IPS DF 6.9 (cell line): ENCODE measurements at regions not wholly inside any gene's neighbourhood (a gene's known extent, or its start where the extent isn't known, plus 50 kb on each side); places are given as distances from the start of the nearest gene placed in this dataset.
A peak's percentile ranks its signal among the peaks of the same experiment; 100 is the strongest.
"Not testable (repeated sequence)": the region's sequence is repeated elsewhere in the genome, so short reads cannot be mapped to it uniquely, and the experiment has no call there.

Source experiments
- DNase-seq: peaks from one replicate; pipeline ENCODE4 v3.0.0-alpha.2; 2013; ENCODE audit warnings: low read depth, low spot score
- H3K27ac ChIP-seq: one replicate; pipeline ENCODE4 v1.5.1; 2013; ENCODE audit warnings: low read length, control low read depth
- H3K27me3 ChIP-seq: 2 replicates; pipeline ENCODE4 v1.6.1; 2013; ENCODE audit warnings: mild to moderate bottlenecking, low read length; ENCODE audit not compliant: control insufficient read depth, insufficient read depth
- H3K36me3 ChIP-seq: 2 replicates; pipeline ENCODE4 v1.6.1; 2013; ENCODE audit warnings: low read length; ENCODE audit not compliant: control insufficient read depth, insufficient read depth
- H3K4me1 ChIP-seq: 2 replicates; pipeline ENCODE4 v1.6.1; 2013; ENCODE audit warnings: low read length; ENCODE audit not compliant: control insufficient read depth, insufficient read depth
- H3K4me3 ChIP-seq: 2 replicates; pipeline ENCODE4 v1.5.1; 2013; ENCODE audit warnings: mild to moderate bottlenecking, low read length
- H3K9me3 ChIP-seq: 2 replicates; pipeline ENCODE4 v1.6.1; 2013; ENCODE audit warnings: low read length, inconsistent platforms; ENCODE audit not compliant: control insufficient read depth, insufficient read depth
- WGBS: extraction: QIAGEN DNeasy Blood & Tissue Kit; methylation state at CpG from one replicate; pipeline ENCODE4 v1.1.7; 2013; ENCODE audit warnings: mixed read lengths, missing lambda C conversion rate; ENCODE audit not compliant: insufficient read length, insufficient coverage; 5-methylcytosine and 5-hydroxymethylcytosine counted together

DNA sequence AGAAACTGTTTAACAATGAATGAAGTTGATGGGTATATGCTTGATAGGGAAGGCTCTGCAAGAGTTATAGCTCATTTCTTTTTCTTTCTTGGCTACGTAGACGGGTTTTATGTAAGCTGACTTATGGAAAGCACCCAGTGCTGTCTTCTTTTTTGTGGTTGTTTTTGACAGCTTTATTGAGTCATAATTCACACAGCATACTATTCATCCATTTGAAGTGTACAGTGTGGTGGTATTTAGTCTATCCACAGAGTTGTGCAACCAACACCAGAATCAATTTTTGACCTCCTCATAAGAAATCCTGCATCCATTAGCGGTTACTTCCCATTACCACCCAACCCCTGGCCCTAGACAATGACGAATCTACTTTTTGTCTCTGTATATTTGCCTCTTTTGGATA lies 240.6 kb upstream of the KIAA1217 start:
- no CpG with 5 or more reads among the region's 4 CpGs for WGBS
- no peaks in the 10 kb centered on the region for H3K36me3 ChIP-seq
- no peaks in the 10 kb centered on the region for H3K27me3 ChIP-seq
- DNase-seq = no peak
- no peak overlapping the region for H3K4me3 ChIP-seq
- no peaks in the 10 kb centered on the region for H3K9me3 ChIP-seq
- no peak overlapping the region for H3K27ac ChIP-seq
- H3K4me1 ChIP-seq = 0 out of 2 replicates have a peak, but pooled peaks cover 1% of the 10 kb centered on the region

DNA sequence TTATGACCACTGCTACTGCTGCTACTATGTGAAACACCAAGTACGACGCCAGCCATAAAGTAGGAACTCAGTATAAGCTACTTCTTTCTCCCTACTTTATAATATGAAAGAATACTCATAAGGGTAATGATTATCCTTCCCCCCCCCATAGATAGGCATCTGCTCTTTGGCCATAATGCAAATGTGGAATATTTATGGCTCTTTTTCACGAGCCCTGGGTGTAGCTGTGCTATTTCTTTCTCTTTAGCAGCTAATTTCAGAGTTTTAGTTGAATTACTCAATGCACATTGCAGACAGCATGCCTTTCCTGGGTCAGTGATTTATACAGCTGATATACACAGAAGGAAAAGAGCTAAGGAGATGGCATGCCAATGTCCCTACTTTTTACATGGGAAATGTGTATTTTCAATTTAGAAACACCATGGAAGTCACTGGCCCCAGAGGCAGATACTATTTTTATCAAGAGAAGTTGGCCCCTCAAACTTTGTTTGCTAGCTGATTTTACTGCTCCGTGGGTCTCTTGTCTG lies 234.1 kb upstream of the KIAA1217 start:
- DNase-seq = no peak
- Histone ChIP-seq H3K36me3 (no peaks in the 10 kb centered on the region), H3K27ac (no peak overlapping the region), H3K9me3 (no peaks in the 10 kb centered on the region), H3K4me1 (0 out of 2 replicates have a peak, but pooled peaks cover 1% of the 10 kb centered on the region), H3K4me3 (no peak overlapping the region), H3K27me3 (no peaks in the 10 kb centered on the region)
- WGBS = no CpG with 5 or more reads among the region's 4 CpGs

DNA sequence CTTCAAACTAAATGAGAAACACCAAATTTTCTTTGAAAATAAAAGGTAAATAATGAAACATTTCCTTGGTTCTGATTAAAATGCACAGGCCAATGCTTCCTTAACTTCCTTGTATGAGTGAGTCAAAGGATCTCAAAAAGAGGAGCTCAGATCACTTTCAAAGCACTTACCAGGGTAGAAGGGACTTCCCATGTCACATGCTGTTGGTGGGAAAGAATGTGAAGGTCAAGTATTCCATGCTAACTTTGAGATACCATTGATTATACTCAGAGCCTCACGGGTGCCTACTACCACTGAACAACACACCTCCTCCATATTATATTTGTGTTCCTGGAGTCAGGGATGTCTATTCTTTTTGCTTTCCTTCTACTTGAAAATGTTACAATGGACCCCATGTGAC lies 233.5 kb upstream of the KIAA1217 start:
- H3K4me3 ChIP-seq = no peak overlapping the region
- no peaks in the 10 kb centered on the region for H3K9me3 ChIP-seq
- no CpG with 5 or more reads among the region's 1 CpG for WGBS
- H3K4me1 ChIP-seq = 0 out of 2 replicates have a peak, but pooled peaks cover 1% of the 10 kb centered on the region
- no peaks in the 10 kb centered on the region for H3K27me3 ChIP-seq
- DNase-seq = no peak
- H3K27ac ChIP-seq = no peak overlapping the region
- H3K36me3 ChIP-seq = no peaks in the 10 kb centered on the region

DNA sequence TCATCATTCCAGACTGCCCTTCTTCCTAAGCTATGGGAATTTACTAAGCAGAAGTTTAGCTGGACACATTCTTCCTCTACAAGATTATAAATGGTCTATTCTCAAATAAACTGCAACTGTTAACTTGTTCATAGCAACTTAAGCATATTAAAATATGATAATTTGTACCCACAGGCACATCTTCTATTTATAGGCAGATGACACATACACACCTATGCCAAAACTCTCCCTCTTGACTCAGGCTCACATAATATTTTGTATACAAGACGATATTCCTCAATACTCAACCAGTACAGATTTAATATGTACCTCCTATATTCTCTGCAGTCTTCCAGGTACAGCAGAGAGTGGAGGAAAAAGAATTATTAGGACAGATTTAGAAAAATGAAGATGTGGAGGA lies 232.7 kb upstream of the KIAA1217 start:
- Histone ChIP-seq H3K27me3 (no peaks in the 10 kb centered on the region), H3K4me1 (no peaks in the 10 kb centered on the region), H3K9me3 (no peaks in the 10 kb centered on the region), H3K27ac (no peak overlapping the region), H3K36me3 (no peaks in the 10 kb centered on the region), H3K4me3 (no peak overlapping the region)
- WGBS = no CpG with 5 or more reads among the region's 1 CpG
- DNase-seq = no peak

DNA sequence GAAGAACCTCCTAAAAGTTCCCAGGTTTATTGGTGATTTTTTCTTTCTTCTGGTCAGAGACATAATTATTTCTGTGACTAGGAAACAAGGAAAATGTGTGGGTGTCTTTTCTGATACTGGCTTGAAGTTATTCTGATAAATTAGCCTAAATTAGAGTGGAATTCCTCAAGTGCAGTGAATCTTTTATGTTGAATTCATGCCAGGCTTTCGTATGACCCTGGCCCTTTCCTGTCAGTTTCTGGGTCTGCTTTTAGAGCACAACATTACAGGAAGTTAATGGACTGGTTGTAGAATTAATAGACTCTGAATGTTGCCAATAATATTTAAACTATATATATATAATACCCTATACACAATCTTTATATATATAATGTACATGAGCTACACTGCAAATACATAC lies 230.6 kb upstream of the KIAA1217 start:
- Histone ChIP-seq H3K27ac (no peak overlapping the region), H3K27me3 (no peaks in the 10 kb centered on the region), H3K36me3 (no peaks in the 10 kb centered on the region), H3K4me3 (no peak overlapping the region), H3K4me1 (no peaks in the 10 kb centered on the region; the same call in 1 of the 2 replicates), H3K9me3 (no peaks in the 10 kb centered on the region)
- no peak for DNase-seq
- WGBS = no CpG with 5 or more reads among the region's 1 CpG

DNA sequence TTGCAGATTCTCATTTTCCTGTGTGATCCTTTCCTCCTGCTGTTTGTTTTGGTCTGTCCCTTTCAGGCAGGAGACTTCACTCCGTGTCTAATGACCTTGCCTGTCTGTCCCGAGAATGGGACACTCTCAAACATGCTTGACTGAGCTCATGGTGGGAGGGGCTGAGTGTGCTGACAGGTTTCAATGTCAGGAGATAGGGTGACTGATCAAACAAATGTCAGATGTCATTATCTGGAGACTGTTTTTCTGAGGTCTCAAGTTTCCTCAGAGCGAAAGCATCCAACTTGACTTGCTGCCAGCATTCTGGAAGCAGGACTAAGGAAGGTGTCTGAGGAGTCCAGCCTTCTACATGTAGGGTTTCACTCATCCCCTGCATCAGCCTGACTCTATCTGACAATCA lies 228.8 kb upstream of the KIAA1217 start:
- WGBS = no CpG with 5 or more reads among the region's 3 CpGs
- no peak for DNase-seq
- no peaks in the 10 kb centered on the region for H3K27me3 ChIP-seq
- no peak overlapping the region for H3K27ac ChIP-seq
- no peak overlapping the region for H3K4me3 ChIP-seq
- H3K36me3 ChIP-seq = no peaks in the 10 kb centered on the region
- H3K9me3 ChIP-seq = no peaks in the 10 kb centered on the region
- no peaks in the 10 kb centered on the region; the same call in 1 of the 2 replicates for H3K4me1 ChIP-seq

DNA sequence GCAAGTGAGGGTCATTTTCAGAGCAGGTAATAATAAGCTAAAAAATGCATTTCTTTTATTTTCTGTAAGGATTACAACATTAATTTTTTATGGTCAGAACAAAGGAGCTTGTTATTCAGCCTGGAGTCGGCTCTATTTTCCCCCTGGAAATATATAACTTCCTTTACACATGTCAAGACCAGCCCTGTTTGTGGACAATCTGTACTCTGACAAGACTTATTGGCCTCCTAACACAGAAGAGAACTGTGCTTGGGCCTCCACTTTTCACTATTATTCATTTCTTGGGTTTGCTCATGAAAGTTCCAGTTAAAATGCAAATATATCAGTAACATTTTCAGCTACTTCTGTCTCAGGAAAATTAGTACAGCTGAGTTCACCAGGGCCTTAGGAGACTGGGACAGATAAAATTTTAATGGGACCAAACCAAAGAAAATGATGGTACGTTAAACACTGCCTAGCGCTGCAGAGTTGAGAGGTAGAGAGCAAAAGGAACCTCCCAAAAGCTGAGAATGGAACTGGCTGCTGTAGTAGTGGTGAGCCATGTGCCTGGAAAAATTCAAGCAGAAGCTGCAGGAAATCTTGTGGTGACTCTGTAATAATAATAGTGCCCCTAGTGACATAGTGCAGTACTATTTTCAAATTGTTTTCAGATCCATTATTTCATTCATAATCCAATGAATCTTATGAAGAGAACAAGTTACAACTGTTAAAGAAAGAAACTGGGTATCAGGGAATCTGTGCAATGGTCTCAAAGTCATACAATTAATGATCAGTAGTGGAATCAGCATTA lies 227.2 kb upstream of the KIAA1217 start:
- H3K9me3 ChIP-seq = no peaks in the 10 kb centered on the region
- no peaks in the 10 kb centered on the region for H3K36me3 ChIP-seq
- WGBS = no CpG with 5 or more reads among the region's 3 CpGs
- H3K27me3 ChIP-seq = no peaks in the 10 kb centered on the region
- no peak overlapping the region for H3K4me3 ChIP-seq
- no peak overlapping the region for H3K27ac ChIP-seq
- no peaks in the 10 kb centered on the region; the same call in 1 of the 2 replicates for H3K4me1 ChIP-seq
- DNase-seq = no peak

GRCh38 chr10:23984405-23984804 lies 224.5 kb upstream of the KIAA1217 start:
- H3K36me3 ChIP-seq, H3K4me1 ChIP-seq, H3K9me3 ChIP-seq, H3K4me3 ChIP-seq, H3K27ac ChIP-seq, DNase-seq, H3K27me3 ChIP-seq: not testable (repeated sequence)
- WGBS = no CpG with 5 or more reads among the region's 1 CpG

- Histone ChIP-seq H3K9me3 (no peaks in the 10 kb centered on the region), H3K27me3 (no peaks in the 10 kb centered on the region), H3K4me1 (no peaks in the 10 kb centered on the region), H3K27ac (no peak overlapping the region), H3K36me3 (no peaks in the 10 kb centered on the region), H3K4me3 (no peak overlapping the region)
- no CpG with 5 or more reads among the region's 7 CpGs for WGBS
- DNase-seq = no peak
Measured at GRCh38 chr10:23988006-23988405, 220.9 kb upstream of the KIAA1217 start.

DNA sequence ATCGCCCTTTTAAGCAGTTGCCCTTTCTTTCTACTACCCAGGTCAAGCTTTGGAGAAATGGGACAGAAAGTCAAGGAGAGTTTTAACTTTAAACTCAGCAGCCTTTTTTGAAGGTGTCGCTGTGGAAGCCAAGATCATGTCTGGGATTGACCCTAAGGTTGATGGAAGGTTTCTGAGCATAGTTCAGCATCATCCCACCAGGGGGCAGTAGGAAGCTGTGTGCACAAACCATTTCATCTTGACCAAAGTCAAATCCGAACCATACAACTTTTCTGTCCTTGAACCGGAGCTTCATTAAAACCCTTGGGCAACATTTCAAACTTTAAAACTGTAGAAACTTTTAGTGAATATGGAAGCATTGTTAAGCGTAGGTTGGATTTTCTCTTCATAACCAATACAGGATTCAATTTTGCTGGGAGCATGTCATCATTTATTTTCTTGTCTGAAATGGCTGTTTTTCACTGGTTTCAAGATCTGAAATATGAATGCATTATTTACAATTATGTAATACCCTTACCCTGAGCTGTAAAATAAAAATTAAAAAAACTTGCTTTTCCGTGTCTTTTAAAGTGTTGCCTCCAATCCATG lies 214.4 kb upstream of the KIAA1217 start:
- DNase-seq = peak; percentile 64
- Histone ChIP-seq H3K9me3 (no peaks in the 10 kb centered on the region), H3K27me3 (no peaks in the 10 kb centered on the region), H3K27ac (no peak overlapping the region), H3K4me3 (no peak overlapping the region), H3K36me3 (no peaks in the 10 kb centered on the region), H3K4me1 (no peaks in the 10 kb centered on the region)
- no CpG with 5 or more reads among the region's 6 CpGs for WGBS
